LNCaP clone FGC (cell line): ENCODE measurements at regions not wholly inside any gene's neighbourhood (a gene's known extent, or its start where the extent isn't known, plus 50 kb on each side); places are given as distances from the start of the nearest gene placed in this dataset.

Experiments
- DNase-seq: peaks from one replicate; pipeline ENCODE4 v3.0.0-alpha.2; 2011; ENCODE audit warnings: low read depth
- H3K4me3 ChIP-seq: 2 replicates; pipeline ENCODE4 v1.5.1; 2011; ENCODE audit warnings: mild to moderate bottlenecking, low read depth, low read length, control low read depth
- CTCF ChIP-seq: IDR thresholded peaks from 2 replicates; pipeline ENCODE4 v1.5.1; 2012; ENCODE audit warnings: mild to moderate bottlenecking; ENCODE audit not compliant: control insufficient read depth, insufficient read depth; ENCODE audit errors: extremely low read depth

DNA sequence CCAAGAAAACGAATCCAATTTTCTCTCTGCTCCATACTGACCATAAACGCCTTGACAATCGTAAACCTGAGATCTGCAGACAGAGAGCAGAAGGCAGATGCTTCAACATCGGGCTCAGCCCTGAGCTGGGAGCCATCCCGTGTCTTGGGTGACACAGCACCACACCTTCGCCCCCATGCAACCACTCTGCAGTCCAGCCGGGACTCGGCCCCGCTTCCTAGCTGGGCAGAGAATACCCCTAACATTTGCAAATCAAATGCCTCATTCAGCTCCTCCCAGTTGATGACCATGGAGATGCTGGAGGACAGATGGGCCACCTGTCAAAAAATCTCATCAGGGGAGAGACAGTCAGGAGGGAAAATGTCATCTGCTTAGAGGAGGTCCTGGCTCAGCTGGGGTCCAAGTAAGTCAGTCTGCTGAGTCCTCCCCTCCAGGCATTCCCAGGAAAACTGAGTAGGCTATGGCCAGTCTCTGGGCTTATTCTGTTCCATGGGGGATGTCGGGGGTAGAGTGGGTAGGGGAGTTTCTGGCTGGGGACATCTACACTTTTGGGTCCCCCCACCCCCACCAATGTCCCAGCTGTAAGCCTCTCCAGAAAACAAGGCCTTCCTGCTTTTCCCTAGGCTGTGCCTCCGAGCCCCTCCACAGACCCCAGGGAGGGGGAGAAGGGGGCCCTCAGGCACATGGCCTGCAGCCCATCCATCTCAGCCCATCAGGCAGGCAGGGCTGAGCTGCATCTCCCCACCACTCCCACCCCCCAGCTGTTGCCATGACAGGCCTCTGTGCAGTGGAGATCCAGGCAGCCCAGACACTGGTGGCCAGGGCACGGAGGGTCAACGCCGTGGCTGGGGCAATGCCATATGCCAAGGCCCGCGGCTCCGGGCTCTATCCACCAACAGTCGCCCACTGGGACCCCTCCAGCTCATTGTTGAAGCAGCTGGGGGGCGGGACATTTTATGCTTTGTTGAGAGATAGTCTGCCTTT is 158.6 kb downstream of the AXIN2 start:
- DNase-seq: no peak
- no peak for TF ChIP-seq CTCF

DNA sequence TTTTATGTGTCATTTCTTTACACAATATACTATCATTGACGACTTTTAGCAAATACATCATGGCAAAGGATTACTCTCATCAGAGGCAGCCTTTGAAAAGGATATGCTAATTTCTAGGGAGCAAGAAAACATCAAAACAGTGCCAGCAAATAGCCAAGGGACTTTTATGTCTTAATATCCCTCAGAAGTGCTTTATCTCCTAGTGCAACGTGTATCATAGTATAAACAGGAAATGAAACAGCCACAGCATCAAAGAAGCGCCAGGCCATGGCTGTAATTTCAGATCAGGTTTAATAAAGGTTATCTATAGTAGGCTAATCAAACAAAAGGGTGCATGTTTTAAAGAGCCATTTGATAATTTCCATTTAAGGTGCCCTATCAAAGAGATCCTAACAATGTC is 159.9 kb downstream of the AXIN2 start:
- no peak overlapping the region for H3K4me3 ChIP-seq
- no peak for TF ChIP-seq CTCF

More for the DNA sequence above, 158.6 kb downstream of the AXIN2 start:
- no peak overlapping the region for H3K4me3 ChIP-seq

GRCh38 chr17:65400701-65401100 is 160.7 kb downstream of the AXIN2 start:
- no peak for DNase-seq
- TF ChIP-seq CTCF: no peak
- H3K4me3 ChIP-seq: no peak overlapping the region

More for the DNA sequence above, 159.9 kb downstream of the AXIN2 start:
- no peak for DNase-seq

GRCh38 chr17:65398040-65398787 is 163.2 kb downstream of the AXIN2 start:
- DNase-seq: no peak
- no peak for TF ChIP-seq CTCF
- no peak overlapping the region for H3K4me3 ChIP-seq

DNA sequence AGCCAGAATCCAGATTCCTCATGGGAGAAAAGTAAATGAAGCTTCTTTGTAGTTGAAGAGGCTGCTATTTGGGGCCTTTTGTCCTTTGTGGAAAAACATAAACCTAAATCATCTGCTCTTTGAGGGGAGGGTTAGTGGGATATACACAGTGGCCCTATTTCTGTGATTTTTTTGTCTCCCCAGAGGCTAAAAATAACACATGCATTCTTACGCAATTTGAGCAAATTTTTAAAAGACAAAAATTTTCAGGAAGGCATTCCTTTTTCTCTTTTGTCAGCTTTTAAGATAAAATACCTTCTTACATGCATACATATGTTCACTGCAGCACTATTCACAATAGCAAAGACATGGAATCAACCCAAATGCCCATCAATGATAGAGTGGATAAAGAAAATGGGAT is 165.5 kb downstream of the AXIN2 start:
- H3K4me3 ChIP-seq: no peak overlapping the region
- DNase-seq: no peak
- no peak for TF ChIP-seq CTCF

DNA sequence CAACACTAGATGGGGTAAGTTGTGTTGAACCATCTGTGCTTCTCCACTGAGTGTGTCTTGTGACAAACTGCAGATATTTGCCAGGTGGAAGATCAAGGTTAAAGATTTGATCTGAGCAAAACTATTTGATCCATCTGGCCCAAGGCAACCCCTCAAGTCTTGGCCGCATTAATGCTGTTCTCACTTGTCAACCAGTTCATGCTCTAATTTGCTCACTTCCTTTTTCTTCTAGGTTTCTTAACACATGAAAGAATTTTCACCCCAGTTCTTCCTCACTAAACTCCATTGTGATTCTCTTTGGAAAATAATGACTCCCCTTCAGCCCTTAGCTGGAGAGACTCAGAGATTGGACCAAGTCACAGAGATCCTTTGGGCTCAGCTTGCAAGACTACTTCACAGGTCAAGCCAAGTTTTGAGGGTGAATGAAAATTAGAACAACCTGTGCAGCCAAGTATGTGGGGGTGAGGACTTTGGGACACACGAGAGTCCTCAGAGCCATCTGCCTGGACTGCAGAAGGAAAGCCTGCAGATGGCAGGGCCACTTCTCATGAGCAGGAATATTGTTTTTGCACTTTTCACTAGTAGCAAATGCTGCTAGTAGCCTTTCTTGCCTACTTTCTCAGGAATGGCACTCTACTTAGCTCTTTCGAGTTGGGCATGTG is 166.5 kb downstream of the AXIN2 start:
- DNase-seq: no peak
- TF ChIP-seq CTCF: no peak
- H3K4me3 ChIP-seq: no peak overlapping the region
